ENCODE measurements at regions not wholly inside any gene's neighbourhood (a gene's known extent, or its start where the extent isn't known, plus 50 kb on each side); places are given as distances from the start of the nearest gene placed in this dataset.

GRCh38 chr12:46523863-46524770 is 151.5 kb upstream of the SLC38A2 start:
- TF ChIP-seq POLR2A (IDR thresholded peaks at IDR 0.05) (no peak), CTCF (IDR thresholded peaks at IDR 0.05) (no peak)
- peak in 1 of 5 donors; percentile 39 for DNase-seq

GRCh38 chr12:46523446-46523845 is 150.9 kb upstream of the SLC38A2 start:
- TF ChIP-seq CTCF (IDR thresholded peaks at IDR 0.05) (no peak), POLR2A (IDR thresholded peaks at IDR 0.05) (no peak)
- Histone ChIP-seq H3K27me3 (no peaks in the 10 kb centered on the region), H3K4me1 (peaks cover 0 to 55% (median 31%) of the 10 kb centered on the region in 12 donors), H3K9me3 (peaks cover 0 to 2% (median 0%) of the 10 kb centered on the region in 12 donors), H3K4me3 (no peak overlapping the region), H3K36me3 (no peaks in the 10 kb centered on the region), H3K27ac (peak overlapping the region in 6 of 12 donors; percentile 65 to 87 (median 81))
- DNase-seq, result no peak
- whole genome bisulfite sequencing, 4 donors, result 81 to 95% (median 89%) methylated on average over 2 of the region's 2 CpGs
- no peak for ATAC-seq
- intact Hi-C loops (cut with DNase I), result loop anchor here in 4 of 10 donors (5.0 to 10.0 kb wide), 5 partner anchors 49 to 139 kb away; no protein-coding TSS in a partner anchor

More at GRCh38 chr12:46523863-46524770, 151.5 kb upstream of the SLC38A2 start:
- H3K27ac ChIP-seq, result peak overlapping the region; percentile 24 to 87 (median 77)
- intact Hi-C loops (cut with DNase I), result loop anchor here in 4 of 10 donors (5.0 to 10.0 kb wide), 5 partner anchors 49 to 139 kb away; no protein-coding TSS in a partner anchor
- H3K36me3 ChIP-seq, result no peaks in the 10 kb centered on the region
- 63 to 79% (median 69%) methylated on average over 10 of the region's 10 CpGs for WGBS, 4 donors
- H3K9me3 ChIP-seq, result peaks cover 0 to 7% (median 0%) of the 10 kb centered on the region in 12 donors
- ATAC-seq, result peak in 1 of 4 donors; percentile 48
- H3K27me3 ChIP-seq, result no peaks in the 10 kb centered on the region
- no peak overlapping the region for H3K4me3 ChIP-seq
- peaks cover 0 to 50% (median 31%) of the 10 kb centered on the region in 12 donors for H3K4me1 ChIP-seq

GRCh38 chr12:46522071-46522470 is 149.5 kb upstream of the SLC38A2 start:
- H3K4me3 ChIP-seq, result no peak overlapping the region
- WGBS, 4 donors, result 4 to 27% (median 13%) methylated on average over 1 of the region's 1 CpG
- DNase-seq (no peak), ATAC-seq (no peak)
- H3K4me1 ChIP-seq, result peaks cover 0 to 64% (median 34%) of the 10 kb centered on the region in 12 donors
- TF ChIP-seq POLR2A (IDR thresholded peaks at IDR 0.05) (no peak), CTCF (IDR thresholded peaks at IDR 0.05) (no peak)
- no peaks in the 10 kb centered on the region for H3K9me3 ChIP-seq
- peak overlapping the region in 1 of 12 donors; percentile 6 for H3K27ac ChIP-seq
- H3K36me3 ChIP-seq, result no peaks in the 10 kb centered on the region
- H3K27me3 ChIP-seq, result no peaks in the 10 kb centered on the region
- intact Hi-C loops (cut with DNase I), result loop anchor here in 4 of 10 donors (5.0 to 10.0 kb wide), 5 partner anchors 47 to 137 kb away; no protein-coding TSS in a partner anchor

GRCh38 chr12:46521145-46521544 is 148.6 kb upstream of the SLC38A2 start:
- Histone ChIP-seq H3K4me1 (peaks cover 0 to 64% (median 34%) of the 10 kb centered on the region in 12 donors), H3K4me3 (no peak overlapping the region), H3K36me3 (no peaks in the 10 kb centered on the region), H3K27me3 (no peaks in the 10 kb centered on the region), H3K27ac (no peak overlapping the region), H3K9me3 (no peaks in the 10 kb centered on the region)
- 81 to 92% (median 85%) methylated on average over 2 of the region's 2 CpGs for WGBS, 4 donors
- TF ChIP-seq CTCF (IDR thresholded peaks at IDR 0.05), result no peak
- no peak for TF ChIP-seq POLR2A (IDR thresholded peaks at IDR 0.05)
- intact Hi-C loops (cut with DNase I), result loop anchor here in 4 of 10 donors (5.0 to 10.0 kb wide), 5 partner anchors 46 to 136 kb away; no protein-coding TSS in a partner anchor
- ATAC-seq (no peak), DNase-seq (no peak)

Data from heart left ventricle (tissue), 16 donors.